ENCODE measurements at regions not wholly inside any gene's neighbourhood (a gene's known extent, or its start where the extent isn't known, plus 50 kb on each side); places are given as distances from the start of the nearest gene placed in this dataset.

DNA sequence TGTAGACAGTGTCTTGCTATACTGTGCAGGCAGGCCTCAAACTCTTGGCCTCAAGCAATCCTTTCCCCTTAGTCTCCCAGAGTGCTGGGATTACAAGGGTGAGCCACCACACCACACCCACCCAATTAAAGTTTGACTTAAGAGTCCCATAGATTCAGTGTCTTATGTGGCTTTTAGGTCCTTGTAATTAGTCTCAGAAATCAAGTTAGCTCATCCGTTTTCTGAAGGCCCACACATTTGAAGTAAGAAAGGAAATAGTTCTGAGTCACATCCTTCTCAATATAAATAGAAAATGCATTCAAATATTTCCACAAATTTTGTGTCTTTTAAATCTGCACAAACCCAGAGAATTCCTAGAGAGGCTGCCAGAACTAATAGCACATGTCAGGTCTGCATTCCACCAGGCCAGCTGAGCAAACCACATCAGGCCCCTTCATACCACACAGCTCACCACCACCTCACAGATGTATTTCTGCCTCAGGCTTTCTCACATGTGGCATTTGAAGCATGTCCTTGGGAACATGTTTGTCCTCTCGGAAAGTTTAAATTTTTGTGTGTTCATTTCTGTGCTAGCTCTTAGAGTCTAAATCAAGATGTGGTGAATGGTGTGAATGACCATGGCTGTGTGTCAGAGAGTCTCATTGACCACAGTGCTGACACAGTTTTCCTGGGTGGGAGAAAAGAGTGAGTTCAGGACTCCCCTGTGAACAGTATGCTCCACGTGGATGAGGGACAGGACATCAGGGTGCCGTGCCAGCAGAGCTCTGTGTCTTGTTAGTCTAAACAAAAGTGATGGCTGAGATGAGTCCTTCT lies 148.4 kb upstream of the USP9Y start:
- Histone ChIP-seq H3K4me1 (no peaks in the 10 kb centered on the region), H3K4me3 (no peak overlapping the region), H3K9me3 (no peaks in the 10 kb centered on the region), H3K36me3 (no peaks in the 10 kb centered on the region), H3K27ac (no peak overlapping the region), H3K27me3 (no peaks in the 10 kb centered on the region)
- DNase-seq (ENCODE audit: low spot score in 2 of 2), result no peak
- WGBS, result no CpG with 5 or more reads among the region's 4 CpGs
- TF ChIP-seq EP300 (IDR thresholded peaks at IDR 0.05) (no peak), POLR2A (IDR thresholded peaks at IDR 0.05) (no peak), POLR2AphosphoS5 (IDR thresholded peaks at IDR 0.05) (no peak)
- TF ChIP-seq, protein P1, sequence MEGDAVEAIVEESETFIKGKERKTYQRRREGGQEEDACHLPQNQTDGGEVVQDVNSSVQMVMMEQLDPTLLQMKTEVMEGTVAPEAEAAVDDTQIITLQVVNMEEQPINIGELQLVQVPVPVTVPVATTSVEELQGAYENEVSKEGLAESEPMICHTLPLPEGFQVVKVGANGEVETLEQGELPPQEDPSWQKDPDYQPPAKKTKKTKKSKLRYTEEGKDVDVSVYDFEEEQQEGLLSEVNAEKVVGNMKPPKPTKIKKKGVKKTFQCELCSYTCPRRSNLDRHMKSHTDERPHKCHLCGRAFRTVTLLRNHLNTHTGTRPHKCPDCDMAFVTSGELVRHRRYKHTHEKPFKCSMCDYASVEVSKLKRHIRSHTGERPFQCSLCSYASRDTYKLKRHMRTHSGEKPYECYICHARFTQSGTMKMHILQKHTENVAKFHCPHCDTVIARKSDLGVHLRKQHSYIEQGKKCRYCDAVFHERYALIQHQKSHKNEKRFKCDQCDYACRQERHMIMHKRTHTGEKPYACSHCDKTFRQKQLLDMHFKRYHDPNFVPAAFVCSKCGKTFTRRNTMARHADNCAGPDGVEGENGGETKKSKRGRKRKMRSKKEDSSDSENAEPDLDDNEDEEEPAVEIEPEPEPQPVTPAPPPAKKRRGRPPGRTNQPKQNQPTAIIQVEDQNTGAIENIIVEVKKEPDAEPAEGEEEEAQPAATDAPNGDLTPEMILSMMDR (IDR thresholded peaks at IDR 0.05), result no peak

GRCh38 chrY:12553909-12554308 lies 147.1 kb upstream of the USP9Y start:
- DNase-seq (ENCODE audit: low spot score in 2 of 2), result no peak
- TF ChIP-seq, protein P1 (IDR thresholded peaks at IDR 0.05), result no peak
- TF ChIP-seq POLR2AphosphoS5 (IDR thresholded peaks at IDR 0.05) (no peak), POLR2A (IDR thresholded peaks at IDR 0.05) (no peak), EP300 (IDR thresholded peaks at IDR 0.05) (no peak)
- H3K27ac ChIP-seq, result no peak overlapping the region
- no peaks in the 10 kb centered on the region for H3K36me3 ChIP-seq
- H3K9me3 ChIP-seq, result no peaks in the 10 kb centered on the region
- no peaks in the 10 kb centered on the region for H3K4me1 ChIP-seq
- no peaks in the 10 kb centered on the region for H3K27me3 ChIP-seq
- H3K4me3 ChIP-seq, result no peak overlapping the region
- no CpG with 5 or more reads among the region's 1 CpG for WGBS

GRCh38 chrY:12555005-12555404 lies 146.0 kb upstream of the USP9Y start:
- Histone ChIP-seq H3K27me3 (no peaks in the 10 kb centered on the region), H3K4me1 (no peaks in the 10 kb centered on the region), H3K9me3 (no peaks in the 10 kb centered on the region), H3K4me3 (no peak overlapping the region), H3K27ac (no peak overlapping the region), H3K36me3 (no peaks in the 10 kb centered on the region)
- TF ChIP-seq POLR2A (IDR thresholded peaks at IDR 0.05), result no peak
- TF ChIP-seq POLR2AphosphoS5 (IDR thresholded peaks at IDR 0.05), result no peak
- TF ChIP-seq EP300 (IDR thresholded peaks at IDR 0.05), result no peak
- TF ChIP-seq, protein P1 (IDR thresholded peaks at IDR 0.05), result no peak
- DNase-seq (ENCODE audit: low spot score in 2 of 2), result no peak
- no CpG with 5 or more reads among the region's 1 CpG for WGBS

GRCh38 chrY:12559007-12559406 lies 142.0 kb upstream of the USP9Y start:
- DNase-seq (ENCODE audit: low spot score in 2 of 2), result no peak
- H3K4me3 ChIP-seq, result no peak overlapping the region
- H3K36me3 ChIP-seq, result no peaks in the 10 kb centered on the region
- no peaks in the 10 kb centered on the region for H3K9me3 ChIP-seq
- no peaks in the 10 kb centered on the region for H3K27me3 ChIP-seq
- TF ChIP-seq POLR2A (IDR thresholded peaks at IDR 0.05) (no peak), POLR2AphosphoS5 (IDR thresholded peaks at IDR 0.05) (no peak), EP300 (IDR thresholded peaks at IDR 0.05) (no peak)
- TF ChIP-seq, protein P1 (IDR thresholded peaks at IDR 0.05), result no peak
- no CpG with 5 or more reads among the region's 4 CpGs for WGBS
- H3K4me1 ChIP-seq, result no peaks in the 10 kb centered on the region
- H3K27ac ChIP-seq, result no peak overlapping the region

GRCh38 chrY:12576278-12576677 lies 124.8 kb upstream of the USP9Y start:
- no peak overlapping the region for H3K27ac ChIP-seq
- no peaks in the 10 kb centered on the region for H3K4me1 ChIP-seq
- no peak for TF ChIP-seq EP300 (IDR thresholded peaks at IDR 0.05)
- H3K27me3 ChIP-seq, result no peaks in the 10 kb centered on the region
- no peak overlapping the region for H3K4me3 ChIP-seq
- DNase-seq (ENCODE audit: low spot score in 2 of 2), result no peak
- H3K9me3 ChIP-seq, result no peaks in the 10 kb centered on the region
- no peaks in the 10 kb centered on the region for H3K36me3 ChIP-seq
- no CpG with 5 or more reads among the region's 5 CpGs for WGBS
